CD4-positive, alpha-beta T cell treated with Interleukin-10 for 1 hour (primary cell): ENCODE measurements at regions not wholly inside any gene's neighbourhood (a gene's known extent, or its start where the extent isn't known, plus 50 kb on each side); places are given as distances from the start of the nearest gene placed in this dataset.

Experiments used
- DNase-seq: peaks from one replicate; pipeline ENCODE4 v3.0.0-alpha.2; 2020

- DNase-seq, result no peak
These were observed 377.1 kb downstream of the EFNA5 start for GRCh38 chr5:107293541-107294210.

GRCh38 chr5:107291866-107292265 lies 378.9 kb downstream of the EFNA5 start:
- no peak for DNase-seq

GRCh38 chr5:107290780-107291398 lies 379.8 kb downstream of the EFNA5 start:
- no peak for DNase-seq

- no peak for DNase-seq
These were observed 381.6 kb downstream of the EFNA5 start for GRCh38 chr5:107289030-107289714.

- no peak for DNase-seq
These were observed 384.2 kb downstream of the EFNA5 start for GRCh38 chr5:107286447-107287098.

- DNase-seq, result no peak
These were observed 385.0 kb downstream of the EFNA5 start for GRCh38 chr5:107285772-107286171.

GRCh38 chr5:107284822-107285525 lies 385.8 kb downstream of the EFNA5 start:
- DNase-seq, result no peak

GRCh38 chr5:107282061-107282460 lies 388.7 kb downstream of the EFNA5 start:
- no peak for DNase-seq

- no peak for DNase-seq
These were observed 392.0 kb downstream of the EFNA5 start for GRCh38 chr5:107278774-107279173.

GRCh38 chr5:107277485-107278125 lies 393.1 kb downstream of the EFNA5 start:
- DNase-seq, result no peak

GRCh38 chr5:107275333-107275732 lies 395.4 kb downstream of the EFNA5 start:
- no peak for DNase-seq

- DNase-seq, result no peak
These were observed 396.2 kb downstream of the EFNA5 start for GRCh38 chr5:107274571-107274970.

GRCh38 chr5:107272954-107273353 lies 397.8 kb downstream of the EFNA5 start:
- DNase-seq, result no peak

GRCh38 chr5:107272509-107272908 lies 398.2 kb downstream of the EFNA5 start:
- no peak for DNase-seq

GRCh38 chr5:107271682-107272350 lies 398.9 kb downstream of the EFNA5 start:
- no peak for DNase-seq

GRCh38 chr5:107270561-107270960 lies 400.2 kb downstream of the EFNA5 start:
- no peak for DNase-seq

- no peak for DNase-seq
These were observed 401.1 kb downstream of the EFNA5 start for GRCh38 chr5:107269678-107270077.

GRCh38 chr5:107269256-107269655 lies 401.5 kb downstream of the EFNA5 start:
- no peak for DNase-seq

- no peak for DNase-seq
These were observed 402.5 kb downstream of the EFNA5 start for GRCh38 chr5:107268241-107268640.

GRCh38 chr5:107266100-107266499 lies 404.6 kb downstream of the EFNA5 start:
- no peak for DNase-seq

- no peak for DNase-seq
These were observed 405.5 kb downstream of the EFNA5 start for GRCh38 chr5:107265193-107265592.
